Fibroblast of lung (primary cell): ENCODE measurements at regions not wholly inside any gene's neighbourhood (a gene's known extent, or its start where the extent isn't known, plus 50 kb on each side); places are given as distances from the start of the nearest gene placed in this dataset.

ENCODE experiments used
- DNase-seq, 2 donors: peaks; one replicate each; pipeline versions ENCODE4 v3.0.0 to v3.0.0-alpha.2; 2010; ENCODE audit warnings: low read depth in 2 of 2
- H2AFZ ChIP-seq: 2 replicates; pipeline ENCODE4 v1.5.1; 2012; ENCODE audit warnings: low read length, control low read depth, inconsistent platforms
- H3K27ac ChIP-seq: 2 replicates; pipeline ENCODE4 v1.5.1; 2011; ENCODE audit warnings: low read length, control low read depth; ENCODE audit not compliant: insufficient read depth
- H3K27me3 ChIP-seq: 2 replicates; pipeline ENCODE4 v1.5.1; 2011; ENCODE audit warnings: mild to moderate bottlenecking, low read length; ENCODE audit not compliant: control insufficient read depth, insufficient read depth
- H3K36me3 ChIP-seq: 2 replicates; pipeline ENCODE4 v1.5.1; 2011; ENCODE audit warnings: low read length; ENCODE audit not compliant: control insufficient read depth, insufficient read depth
- H3K4me1 ChIP-seq: 2 replicates; pipeline ENCODE4 v1.5.1; 2011; ENCODE audit warnings: low read length; ENCODE audit not compliant: control insufficient read depth, insufficient read depth; ENCODE audit errors: extremely low read depth
- H3K4me2 ChIP-seq: 2 replicates; pipeline ENCODE4 v1.5.1; 2011; ENCODE audit warnings: low read length, control low read depth; ENCODE audit not compliant: insufficient read depth; ENCODE audit errors: extremely low read depth
- H3K4me3 ChIP-seq, 4 experiments: fragments of 200-600 bp in 1 of 4; sonication (generic) in 1 of 4; replicated peaks in 1 of 4; 2 replicates each; pipeline ENCODE4 v1.5.1; 2011 to 2016; ENCODE audit warnings: low read length in 4 of 4, low read depth in 3 of 4, mild to moderate bottlenecking in 3 of 4, control low read depth in 2 of 4, inconsistent platforms in 1 of 4, mixed read lengths in 1 of 4; ENCODE audit not compliant: insufficient read depth in 1 of 4; ENCODE audit errors: control extremely low read depth in 1 of 4
- H3K79me2 ChIP-seq: 2 replicates; pipeline ENCODE4 v1.5.1; 2012; ENCODE audit warnings: mild to moderate bottlenecking, low read length, inconsistent platforms; ENCODE audit not compliant: control insufficient read depth, insufficient read depth
- H3K9ac ChIP-seq: 2 replicates; pipeline ENCODE4 v1.5.1; 2011; ENCODE audit warnings: mild to moderate bottlenecking, low read length, control low read depth; ENCODE audit not compliant: insufficient read depth
- H3K9me3 ChIP-seq: 2 replicates; pipeline ENCODE4 v1.5.1; 2012; ENCODE audit warnings: low read depth, low read length; ENCODE audit not compliant: control insufficient read depth, insufficient read depth
- H4K20me1 ChIP-seq: 2 replicates; pipeline ENCODE4 v1.5.1; 2011; ENCODE audit warnings: low read length; ENCODE audit not compliant: control insufficient read depth, insufficient read depth; ENCODE audit errors: extremely low read depth
- CTCF ChIP-seq, 2 donors: IDR thresholded peaks in 1 of 2; conservative IDR thresholded peaks in 1 of 2; 1 replicate in 1 of 2; 2 replicates in 1 of 2; pipeline ENCODE4 v1.5.1; 2011 to 2012; ENCODE audit warnings: low read length in 2 of 2, control low read depth in 1 of 2, inconsistent platforms in 1 of 2, low read depth in 1 of 2, mild to moderate bottlenecking in 1 of 2
- EZH2 ChIP-seq: IDR thresholded peaks from 2 replicates; pipeline ENCODE4 v1.5.1; 2012; ENCODE audit warnings: low read length, control low read depth, mild to moderate bottlenecking; ENCODE audit errors: missing control alignments

- Histone ChIP-seq H3K79me2 (no peaks in the 10 kb centered on the region), H3K36me3 (no peaks in the 10 kb centered on the region), H2AFZ (no peak overlapping the region), H3K4me3 (no peak overlapping the region), H3K27me3 (no peaks in the 10 kb centered on the region), H3K9me3 (no peaks in the 10 kb centered on the region), H3K27ac (no peak overlapping the region), H3K4me2 (no peak overlapping the region), H3K9ac (no peak overlapping the region), H4K20me1 (no peaks in the 10 kb centered on the region), H3K4me1 (no peaks in the 10 kb centered on the region)
- TF ChIP-seq EZH2 (no peak), CTCF (conservative IDR thresholded peaks at IDR 0.05 in 1 of 2, IDR thresholded peaks at IDR 0.05 in 1 of 2; ENCODE audit: low read depth in 1 of 2, low read length in 2 of 2) (no peak)
- no peak for DNase-seq
Observed at GRCh38 chr6:4459996-4460395, 316.2 kb upstream of the CDYL start.

- H2AFZ ChIP-seq, result no peak overlapping the region
- peak; percentile 71 to 91 for DNase-seq
Observed at GRCh38 chr6:4459032-4459431, 317.2 kb upstream of the CDYL start.

GRCh38 chr6:4451718-4452117 is 316.3 kb upstream of the ECI2 start:
- H3K4me1 ChIP-seq, result peaks cover 8% of the 10 kb centered on the region
- no peak for DNase-seq
- H3K27ac ChIP-seq, result no peak overlapping the region
- H3K79me2 ChIP-seq, result no peaks in the 10 kb centered on the region
- no peaks in the 10 kb centered on the region for H3K9me3 ChIP-seq
- no peak overlapping the region for H3K4me3 ChIP-seq
- TF ChIP-seq EZH2 (no peak), CTCF (conservative IDR thresholded peaks at IDR 0.05 in 1 of 2, IDR thresholded peaks at IDR 0.05 in 1 of 2; ENCODE audit: low read depth in 1 of 2, low read length in 2 of 2) (no peak)
- no peak overlapping the region for H2AFZ ChIP-seq
- no peak overlapping the region for H3K4me2 ChIP-seq
- no peaks in the 10 kb centered on the region for H4K20me1 ChIP-seq
- no peaks in the 10 kb centered on the region for H3K36me3 ChIP-seq
- H3K9ac ChIP-seq, result no peak overlapping the region
- no peaks in the 10 kb centered on the region for H3K27me3 ChIP-seq

More at GRCh38 chr6:4459032-4459431, 317.2 kb upstream of the CDYL start:
- Histone ChIP-seq H3K4me1 (no peaks in the 10 kb centered on the region), H3K27ac (no peak overlapping the region), H3K27me3 (no peaks in the 10 kb centered on the region), H3K4me2 (no peak overlapping the region), H3K36me3 (no peaks in the 10 kb centered on the region), H3K79me2 (no peaks in the 10 kb centered on the region), H3K4me3 (no peak overlapping the region), H3K9me3 (no peaks in the 10 kb centered on the region), H3K9ac (no peak overlapping the region), H4K20me1 (no peaks in the 10 kb centered on the region)
- TF ChIP-seq EZH2, result no peak
- no peak for TF ChIP-seq CTCF (conservative IDR thresholded peaks at IDR 0.05 in 1 of 2, IDR thresholded peaks at IDR 0.05 in 1 of 2; ENCODE audit: low read depth in 1 of 2, low read length in 2 of 2)
